B cell (primary cell): ENCODE measurements at regions not wholly inside any gene's neighbourhood (a gene's known extent, or its start where the extent isn't known, plus 50 kb on each side); places are given as distances from the start of the nearest gene placed in this dataset.
"Not testable (repeated sequence)": the region's sequence is repeated elsewhere in the genome, so short reads cannot be mapped to it uniquely, and the experiment has no call there.

Experiments used
- CTCF ChIP-seq: fragments of 200-600 bp; IDR thresholded peaks from one replicate; pipeline ENCODE4 v1.8.0; 2022; ENCODE audit warnings: antibody characterized with exemption, mild to moderate bottlenecking
- EZH2 ChIP-seq: IDR thresholded peaks from 2 replicates; pipeline ENCODE4 v1.6.1; 2012; ENCODE audit warnings: borderline replicate concordance, low read depth, mild to moderate bottlenecking, moderate library complexity, low read length; ENCODE audit not compliant: insufficient read depth, poor library complexity, severe bottlenecking

GRCh38 chr20:30597429-30597828, 660.0 kb upstream of the DEFB115 start:
- TF ChIP-seq CTCF, EZH2: not testable (repeated sequence)
